NCI-H1930 (cell line): ENCODE measurements at regions not wholly inside any gene's neighbourhood (a gene's known extent, or its start where the extent isn't known, plus 50 kb on each side); places are given as distances from the start of the nearest gene placed in this dataset.

ENCODE experiments used
- DNase-seq, 2 experiments: peaks; one replicate each; lab custom pipeline; 2025; lab: John Stamatoyannopoulos, UW

GRCh38 chr9:38286357-38286756 is 106.1 kb upstream of the ALDH1B1 start:
- DNase-seq: no peak

DNA sequence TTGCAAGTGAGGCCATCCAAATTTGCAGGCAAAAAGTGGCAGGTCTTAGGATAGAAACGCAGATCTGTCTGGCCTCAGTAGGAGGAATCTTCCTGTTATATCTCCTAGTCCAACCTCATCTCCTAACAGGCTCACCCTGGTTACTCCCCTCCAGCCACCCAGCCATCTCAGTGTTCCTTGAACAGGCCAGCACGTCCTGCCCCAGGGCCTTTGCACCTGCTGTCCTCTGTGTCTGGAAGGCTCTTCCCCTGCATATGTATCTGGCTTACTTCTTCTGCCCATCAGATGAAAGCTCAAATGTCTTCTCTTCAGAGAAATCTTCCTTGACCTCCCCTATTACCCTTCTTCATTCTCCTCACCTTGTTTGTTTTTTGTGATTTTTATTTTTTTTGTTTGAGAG is 107.3 kb upstream of the ALDH1B1 start:
- no peak for DNase-seq

- DNase-seq: no peak
Observed at GRCh38 chr9:38284588-38285051, 107.9 kb upstream of the ALDH1B1 start.

DNA sequence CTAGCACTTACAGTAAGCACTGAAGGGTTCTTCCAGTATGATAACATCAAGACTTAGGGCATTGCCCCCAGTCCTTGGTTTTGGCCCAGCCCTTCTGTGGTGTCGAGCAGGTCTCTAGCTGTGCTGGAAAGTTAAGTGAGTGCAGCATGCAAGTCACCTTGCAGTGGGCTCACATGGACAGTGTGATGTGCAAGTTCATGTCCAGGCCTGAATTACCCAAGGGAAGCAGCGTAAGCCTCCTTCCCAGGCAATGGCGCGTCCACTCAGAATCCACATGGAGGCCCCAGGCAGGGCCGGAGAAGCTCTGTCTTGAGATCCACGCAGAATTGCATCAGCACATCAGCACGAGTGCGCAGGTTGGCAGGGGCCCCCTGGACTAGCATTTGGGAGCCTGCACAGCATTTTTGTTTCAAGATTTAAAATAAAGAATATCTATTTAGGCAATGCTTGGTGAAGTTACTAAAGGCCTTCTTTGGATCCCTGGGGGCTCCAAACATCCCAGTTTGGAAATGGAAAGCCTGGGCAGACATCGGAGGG is 108.4 kb upstream of the ALDH1B1 start:
- peak in 1 of 2 experiments; percentile 24 for DNase-seq

DNA sequence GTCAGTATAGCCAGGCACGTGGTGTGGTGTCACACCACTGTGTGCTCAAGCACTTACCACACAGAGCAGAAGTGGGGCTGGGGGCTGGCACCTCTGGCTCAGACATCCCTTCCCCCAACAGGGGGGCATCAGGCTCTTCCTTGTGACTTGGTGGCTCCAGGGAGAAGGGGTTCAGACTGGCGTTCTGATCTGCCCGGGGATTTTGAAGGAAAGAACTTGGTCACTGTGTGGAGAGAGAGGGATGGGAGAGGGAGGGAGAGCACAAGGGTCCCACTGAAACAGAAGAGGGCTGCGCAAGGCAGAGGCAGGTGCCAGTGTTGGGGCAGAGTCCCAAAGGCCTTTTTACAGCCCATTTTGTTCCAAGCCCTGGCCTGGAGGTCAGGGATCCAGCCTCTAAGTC is 109.7 kb upstream of the ALDH1B1 start:
- DNase-seq: no peak

DNA sequence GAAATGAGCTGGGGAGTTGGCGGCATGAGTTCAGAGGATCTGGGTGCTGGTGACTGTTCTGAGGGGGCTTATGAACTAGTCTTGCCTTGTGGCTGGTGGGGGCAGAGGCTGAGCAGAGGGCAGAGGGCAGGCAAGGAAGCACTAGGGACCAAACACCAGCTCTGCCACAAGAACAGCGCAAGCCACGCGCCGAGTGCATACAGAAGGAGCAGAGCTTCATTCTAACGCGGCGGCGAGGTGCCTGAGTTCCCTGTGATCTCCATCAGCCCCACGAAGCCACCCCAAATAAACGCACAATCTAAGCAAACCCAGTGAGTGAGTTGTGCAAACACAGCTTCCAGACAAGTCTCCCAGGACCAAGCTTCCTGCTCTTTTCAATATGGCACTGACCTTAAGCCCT is 110.6 kb upstream of the ALDH1B1 start:
- no peak for DNase-seq

- DNase-seq: no peak
Observed at GRCh38 chr9:38281196-38281595, 111.3 kb upstream of the ALDH1B1 start.

DNA sequence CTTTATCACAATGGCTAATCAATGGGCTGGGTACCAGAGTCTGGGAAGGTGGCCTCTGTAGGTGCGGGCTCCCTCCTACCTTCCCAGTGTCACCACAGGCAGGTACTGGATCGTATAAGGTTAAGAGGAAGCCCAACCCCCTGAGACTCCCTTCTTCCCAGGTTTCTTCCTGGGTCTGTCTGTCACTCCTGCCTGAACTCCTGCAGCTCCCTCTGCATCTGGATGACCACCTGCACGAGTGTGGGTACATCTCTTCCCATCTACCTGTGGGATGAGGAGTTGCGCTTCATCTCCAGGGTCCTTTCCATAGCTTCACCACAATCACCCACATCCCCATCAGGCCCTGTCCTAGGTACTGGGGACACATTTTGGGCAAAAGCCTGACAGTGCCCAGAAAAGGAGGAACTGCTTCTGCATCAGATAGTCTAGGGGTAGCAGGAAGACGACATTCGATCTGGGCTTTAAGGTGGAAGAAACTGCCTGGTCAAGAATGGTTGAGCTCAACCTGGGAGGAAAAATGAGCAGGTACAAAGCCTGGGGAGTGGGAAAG is 112.2 kb upstream of the ALDH1B1 start:
- no peak for DNase-seq

- no peak for DNase-seq
Observed at GRCh38 chr9:38278931-38279679, 113.4 kb upstream of the ALDH1B1 start.

DNA sequence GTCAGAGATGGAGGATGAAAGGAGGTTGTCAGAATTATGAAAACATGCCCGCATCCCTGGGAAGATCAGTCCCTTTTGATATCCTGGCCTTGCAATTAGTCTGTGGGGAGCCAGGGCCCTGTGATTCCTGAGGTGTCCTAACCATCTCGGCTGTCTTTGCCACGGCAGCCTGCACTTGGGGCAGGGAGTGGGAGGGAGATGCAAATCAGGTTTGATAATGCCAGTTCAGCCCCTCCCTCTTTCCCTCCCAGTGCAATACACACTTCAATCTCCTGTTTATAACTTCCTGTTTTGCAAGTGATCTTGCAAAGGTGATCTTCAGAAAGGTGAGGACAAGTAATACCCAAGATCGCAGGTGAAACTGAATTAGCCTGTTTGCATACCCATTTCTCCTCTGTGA is 114.0 kb upstream of the ALDH1B1 start:
- DNase-seq: no peak

- DNase-seq: no peak
Observed at GRCh38 chr9:38277601-38278200, 114.8 kb upstream of the ALDH1B1 start.

DNA sequence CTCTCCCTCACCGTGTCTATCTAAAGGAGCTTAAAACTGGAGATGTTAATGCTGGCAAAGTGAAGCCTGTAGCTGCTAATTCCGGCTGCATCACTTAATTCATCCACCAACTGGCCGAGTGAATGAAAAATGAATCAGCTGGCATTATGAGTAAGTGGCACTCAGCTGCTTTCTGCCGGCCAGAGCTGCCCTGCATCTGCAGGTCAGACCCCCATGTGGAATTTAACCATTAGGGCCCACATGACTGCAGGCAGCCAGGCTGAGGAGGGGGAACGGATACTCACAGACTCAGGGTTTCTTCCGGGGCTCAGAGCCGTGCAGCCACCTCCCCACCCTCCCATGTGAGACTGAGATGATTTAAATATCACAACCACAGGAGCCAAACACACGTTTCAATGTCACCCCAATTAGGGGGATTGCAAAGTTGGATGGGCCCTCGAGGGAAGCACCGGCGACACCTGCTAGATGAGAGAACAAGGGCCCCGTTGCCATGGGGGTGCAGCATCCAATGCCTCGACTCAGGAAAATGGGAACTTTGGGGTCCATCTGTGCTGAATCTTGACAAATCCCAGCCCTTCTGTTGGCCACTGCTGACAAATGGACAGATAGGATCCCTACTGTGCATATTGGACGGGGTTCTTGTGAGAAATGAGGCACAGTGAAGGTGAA is 115.6 kb upstream of the ALDH1B1 start:
- no peak for DNase-seq

- DNase-seq: no peak
Observed at GRCh38 chr9:38274800-38275199, 117.7 kb upstream of the ALDH1B1 start.

GRCh38 chr9:38272710-38273109 is 119.8 kb upstream of the ALDH1B1 start:
- DNase-seq: no peak

GRCh38 chr9:38271666-38272241 is 120.7 kb upstream of the ALDH1B1 start:
- DNase-seq: no peak

DNA sequence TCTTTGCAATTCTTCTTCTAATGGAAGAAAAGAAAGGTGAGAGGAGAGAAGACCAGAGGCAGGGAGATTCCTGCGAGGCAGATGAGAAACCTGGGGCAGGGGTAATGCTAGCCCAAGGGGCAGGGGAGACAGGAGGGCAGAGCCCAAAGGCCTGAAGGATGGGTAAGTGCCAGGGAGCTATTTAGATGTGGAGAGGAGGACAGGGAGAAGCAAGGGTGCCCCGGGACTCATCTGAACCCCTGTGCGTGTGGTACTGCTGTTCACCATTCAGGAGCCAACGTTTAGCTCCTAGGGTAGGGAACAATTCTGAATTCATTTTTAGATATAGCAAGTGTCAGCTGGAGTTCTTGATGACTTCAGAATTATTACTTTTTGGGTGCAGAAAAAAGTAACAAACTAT is 122.7 kb upstream of the ALDH1B1 start:
- no peak for DNase-seq

GRCh38 chr9:38263532-38263931 is 129.0 kb upstream of the ALDH1B1 start:
- no peak for DNase-seq

GRCh38 chr9:38259519-38260218 is 132.8 kb upstream of the ALDH1B1 start:
- no peak for DNase-seq

DNA sequence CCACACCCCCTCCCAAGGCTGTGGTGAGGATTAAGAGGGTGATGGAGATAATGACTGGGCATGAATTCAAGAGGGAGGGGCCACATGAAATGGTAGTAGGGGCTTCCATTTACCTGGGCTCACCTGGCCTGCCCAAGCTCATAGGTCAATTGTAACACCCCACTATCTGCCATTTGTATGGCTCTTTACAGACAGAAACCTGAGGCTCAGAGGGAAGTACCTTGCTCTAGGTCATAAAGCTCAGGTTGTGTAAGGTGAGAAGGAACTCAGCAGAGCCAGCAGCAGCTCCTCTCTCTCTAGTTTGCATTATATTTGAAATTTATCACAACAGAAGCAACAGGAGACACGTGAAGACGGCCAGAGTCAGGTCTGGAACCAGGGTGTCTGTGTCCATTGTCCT is 133.4 kb upstream of the ALDH1B1 start:
- no peak for DNase-seq

- no peak for DNase-seq
Observed at GRCh38 chr9:38257626-38258215, 134.8 kb upstream of the ALDH1B1 start.

GRCh38 chr9:38256461-38256860 is 136.0 kb upstream of the ALDH1B1 start:
- DNase-seq: no peak
